Astrocyte of the spinal cord (primary cell): ENCODE measurements at regions not wholly inside any gene's neighbourhood (a gene's known extent, or its start where the extent isn't known, plus 50 kb on each side); places are given as distances from the start of the nearest gene placed in this dataset.

Experiments
- DNase-seq: peaks from one replicate; pipeline ENCODE4 v3.0.0; 2011; ENCODE audit warnings: low read depth, low spot score
- H3K4me3 ChIP-seq: 2 replicates; pipeline ENCODE4 v1.5.1; 2011; ENCODE audit warnings: low read depth, mild to moderate bottlenecking, low read length, moderate library complexity
- in situ Hi-C: cut with HindIII; loops from 2 replicates; pipeline ENCODE4 v1.10.0; 2017; ENCODE audit warnings: low sequenced_read_pairs
- TF ChIP-seq, protein P1 (sequence below): IDR thresholded peaks from 2 replicates; pipeline ENCODE4 v1.5.1; 2012; ENCODE audit warnings: low read depth, mild to moderate bottlenecking, low read length, inconsistent platforms

DNA sequence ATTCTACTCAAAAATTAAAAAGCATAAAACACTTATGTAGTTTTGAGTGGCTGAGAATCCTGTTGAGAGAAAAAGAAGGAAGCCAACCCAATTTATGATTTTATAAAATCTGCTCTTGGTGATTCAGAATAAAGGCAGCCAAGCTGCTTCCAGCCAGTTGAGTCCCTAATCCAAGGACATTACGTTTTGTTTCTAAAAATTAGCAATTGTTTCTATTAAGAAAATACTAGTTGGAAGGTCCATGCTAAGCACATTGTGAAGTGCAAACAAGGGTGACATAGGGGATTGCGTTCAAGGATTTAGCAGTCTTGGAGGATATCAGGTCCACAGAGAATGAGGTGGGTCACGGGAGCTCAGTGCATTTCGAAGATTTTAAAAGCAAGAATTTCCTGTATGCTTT, 987.7 kb downstream of the TYW1 start:
- in situ Hi-C loops, result no loop called here
- DNase-seq, result no peak
- no peak overlapping the region for H3K4me3 ChIP-seq
- TF ChIP-seq, protein P1, sequence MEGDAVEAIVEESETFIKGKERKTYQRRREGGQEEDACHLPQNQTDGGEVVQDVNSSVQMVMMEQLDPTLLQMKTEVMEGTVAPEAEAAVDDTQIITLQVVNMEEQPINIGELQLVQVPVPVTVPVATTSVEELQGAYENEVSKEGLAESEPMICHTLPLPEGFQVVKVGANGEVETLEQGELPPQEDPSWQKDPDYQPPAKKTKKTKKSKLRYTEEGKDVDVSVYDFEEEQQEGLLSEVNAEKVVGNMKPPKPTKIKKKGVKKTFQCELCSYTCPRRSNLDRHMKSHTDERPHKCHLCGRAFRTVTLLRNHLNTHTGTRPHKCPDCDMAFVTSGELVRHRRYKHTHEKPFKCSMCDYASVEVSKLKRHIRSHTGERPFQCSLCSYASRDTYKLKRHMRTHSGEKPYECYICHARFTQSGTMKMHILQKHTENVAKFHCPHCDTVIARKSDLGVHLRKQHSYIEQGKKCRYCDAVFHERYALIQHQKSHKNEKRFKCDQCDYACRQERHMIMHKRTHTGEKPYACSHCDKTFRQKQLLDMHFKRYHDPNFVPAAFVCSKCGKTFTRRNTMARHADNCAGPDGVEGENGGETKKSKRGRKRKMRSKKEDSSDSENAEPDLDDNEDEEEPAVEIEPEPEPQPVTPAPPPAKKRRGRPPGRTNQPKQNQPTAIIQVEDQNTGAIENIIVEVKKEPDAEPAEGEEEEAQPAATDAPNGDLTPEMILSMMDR, result no peak

DNA sequence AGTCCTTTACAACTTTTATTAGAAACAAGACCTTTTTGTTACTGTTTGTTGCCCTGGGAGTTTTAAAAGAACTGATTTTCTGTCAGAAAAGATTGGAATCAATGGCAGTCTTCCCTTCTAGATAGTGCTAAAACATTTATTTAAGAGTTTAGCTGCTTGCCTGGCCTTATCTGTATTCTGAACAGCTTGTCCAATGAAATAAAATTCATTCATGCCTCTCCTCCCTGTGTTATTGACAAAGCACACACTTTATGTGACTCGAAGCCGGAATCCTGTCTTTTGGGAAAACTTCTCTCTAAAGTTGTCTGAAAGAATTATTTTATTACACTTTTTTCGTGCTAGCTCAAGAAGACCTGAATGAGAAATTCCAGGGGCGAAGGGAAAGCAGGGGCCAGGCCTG, 992.5 kb downstream of the TYW1 start:
- no peak overlapping the region for H3K4me3 ChIP-seq
- TF ChIP-seq, protein P1, result no peak
- no peak for DNase-seq
- in situ Hi-C loops, result no loop called here

DNA sequence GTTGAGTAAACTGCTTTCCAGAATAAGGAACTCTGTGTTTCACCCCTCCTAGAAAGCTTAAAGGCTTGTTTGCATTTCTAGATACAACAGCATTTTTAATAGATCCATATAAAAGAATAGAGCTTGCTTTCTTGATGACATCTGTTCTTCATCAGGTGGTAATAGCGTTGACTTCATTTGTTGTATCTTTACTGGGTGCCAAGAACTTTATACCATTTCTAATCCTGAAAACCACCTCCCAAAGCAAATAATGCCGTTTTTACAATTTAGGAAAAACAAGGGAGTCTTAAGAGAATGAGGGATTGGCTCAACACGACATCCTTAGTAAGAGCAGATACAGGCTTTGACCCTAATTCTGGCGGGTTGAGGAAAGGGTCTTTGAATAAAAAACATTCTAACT, 993.4 kb downstream of the TYW1 start:
- no peak overlapping the region for H3K4me3 ChIP-seq
- DNase-seq, result no peak
- in situ Hi-C loops, result no loop called here
- TF ChIP-seq, protein P1, result no peak

DNA sequence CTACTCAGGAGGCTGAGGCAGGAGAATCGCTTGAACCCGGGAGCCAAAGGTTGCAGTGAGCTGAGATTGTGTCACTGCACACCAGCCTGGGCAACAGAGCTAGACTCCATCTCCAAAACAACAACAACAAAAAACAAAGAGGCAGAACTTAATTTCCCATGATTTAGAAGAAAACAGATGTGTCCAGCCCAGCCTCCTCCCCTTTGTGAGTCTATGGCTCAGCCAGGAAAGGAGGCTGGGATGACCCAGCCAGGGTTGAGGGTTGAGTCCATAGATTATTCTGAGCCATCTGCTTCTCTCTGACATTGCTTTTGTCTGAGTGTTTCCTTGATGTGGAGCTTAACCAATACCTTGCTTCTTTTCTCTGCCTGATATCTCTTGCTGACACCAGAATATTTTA, 994.1 kb downstream of the TYW1 start:
- in situ Hi-C loops, result no loop called here
- no peak overlapping the region for H3K4me3 ChIP-seq
- no peak for DNase-seq
- TF ChIP-seq, protein P1, result no peak

DNA sequence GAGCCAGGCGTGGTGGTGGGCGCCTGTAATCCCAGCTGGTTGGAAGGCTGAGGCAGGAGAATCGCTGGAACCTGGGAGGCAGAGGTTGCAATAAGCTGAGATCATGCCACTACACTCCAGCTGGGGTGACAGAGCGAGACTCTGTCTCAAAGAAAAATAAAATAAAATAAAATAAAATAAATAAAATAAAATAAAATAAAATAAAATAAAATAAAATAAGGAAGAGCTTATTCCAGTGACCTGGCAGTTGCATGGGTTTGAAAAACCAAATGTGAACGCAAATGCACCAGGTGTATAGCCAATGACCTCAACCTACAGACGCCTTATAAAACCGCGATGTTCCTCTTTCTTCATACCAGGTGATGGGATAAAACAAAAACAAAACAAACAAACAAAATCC, 995.7 kb downstream of the TYW1 start:
- H3K4me3 ChIP-seq, result no peak overlapping the region
- TF ChIP-seq, protein P1, result no peak
- no peak for DNase-seq
- in situ Hi-C loops, result no loop called here

DNA sequence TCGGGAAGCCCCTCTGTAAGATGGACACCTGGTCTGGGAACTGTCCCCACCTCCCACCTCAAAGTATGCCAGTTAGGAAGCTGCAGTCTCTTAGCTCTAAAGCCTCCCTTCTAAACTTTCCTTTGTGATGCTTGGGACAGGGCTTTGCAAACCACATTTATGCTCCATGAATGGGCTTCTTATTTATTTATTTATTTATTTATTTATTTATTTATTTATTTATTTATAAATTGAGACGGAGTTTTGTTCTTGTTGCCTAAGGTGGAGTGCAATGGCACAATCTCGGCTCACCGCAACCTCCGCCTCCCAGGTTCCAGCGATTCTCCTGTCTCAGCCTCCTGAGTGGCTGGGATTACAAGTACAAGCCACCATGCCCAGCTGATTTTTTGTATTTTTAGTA, 1009.4 kb downstream of the TYW1 start:
- TF ChIP-seq, protein P1, result no peak
- in situ Hi-C loops, result no loop called here
- H3K4me3 ChIP-seq, result no peak overlapping the region
- no peak for DNase-seq

DNA sequence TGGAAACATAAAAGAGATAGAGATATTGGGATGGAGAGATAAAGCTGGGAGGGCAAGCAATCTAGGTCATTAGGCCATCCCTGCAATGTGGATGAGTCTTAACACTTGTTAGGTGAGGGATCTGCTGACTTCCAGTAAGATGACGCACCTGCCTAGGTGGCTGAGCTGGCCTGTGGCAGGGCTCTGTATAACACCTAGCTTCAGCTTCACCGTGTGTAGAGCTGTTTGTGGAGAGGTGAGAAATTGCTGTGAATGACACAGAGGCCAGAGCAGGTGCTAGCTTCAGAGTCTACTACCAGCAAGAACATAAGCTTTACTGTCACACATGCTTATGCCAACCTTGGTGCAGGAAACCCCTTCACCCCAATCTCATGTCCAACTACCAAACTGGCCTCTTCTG, 1010.0 kb downstream of the TYW1 start:
- no peak overlapping the region for H3K4me3 ChIP-seq
- in situ Hi-C loops, result no loop called here
- TF ChIP-seq, protein P1, result no peak
- DNase-seq, result no peak
